Kidney (tissue), 13 donors: ENCODE measurements at regions not wholly inside any gene's neighbourhood (a gene's known extent, or its start where the extent isn't known, plus 50 kb on each side); places are given as distances from the start of the nearest gene placed in this dataset.

Source experiments
- DNase-seq, 5 donors: peaks; one replicate each; pipeline ENCODE4 v3.0.0-alpha.2; 2013 to 2020
- FAIRE-seq: peaks from 2 replicates; lab custom pipeline; 2012; peaks lifted over from hg19 to GRCh38; lab: Jason Lieb, UNC
- H3K27ac ChIP-seq, 2 donors: one replicate each; pipeline ENCODE4 v1.7.0; 2013; ENCODE audit warnings: low read depth in 2 of 2, low read length in 2 of 2, inconsistent platforms in 1 of 2
- H3K27me3 ChIP-seq: one replicate; pipeline ENCODE4 v1.7.1; 2013; ENCODE audit warnings: low read length, inconsistent platforms; ENCODE audit not compliant: control insufficient read depth, insufficient read depth
- H3K36me3 ChIP-seq, 3 donors: one replicate each; pipeline versions ENCODE4 v1.7.0 to v1.7.1; 2013; ENCODE audit warnings: low read length in 3 of 3, control low read depth in 1 of 3, inconsistent platforms in 1 of 3; ENCODE audit not compliant: insufficient read depth in 3 of 3, control insufficient read depth in 2 of 3
- H3K4me1 ChIP-seq, 3 donors: one replicate each; pipeline versions ENCODE4 v1.7.0 to v1.7.1; 2013; ENCODE audit warnings: low read length in 3 of 3, inconsistent platforms in 1 of 3, low read depth in 1 of 3; ENCODE audit not compliant: control insufficient read depth in 2 of 3, insufficient read depth in 2 of 3
- H3K4me3 ChIP-seq, 3 donors: one replicate each; pipeline versions ENCODE4 v1.7.0 to v1.8.1; 2013; ENCODE audit warnings: low read length in 3 of 3, control low read depth in 1 of 3, inconsistent platforms in 1 of 3
- H3K9ac ChIP-seq, 3 donors: one replicate each; pipeline versions ENCODE4 v1.7.0 to v1.7.1; 2013; ENCODE audit warnings: low read length in 3 of 3, control low read depth in 1 of 3, inconsistent platforms in 1 of 3
- H3K9me3 ChIP-seq, 3 donors: one replicate each; pipeline versions ENCODE4 v1.7.0 to v1.7.1; 2013; ENCODE audit warnings: low read length in 3 of 3, control low read depth in 1 of 3, inconsistent platforms in 1 of 3; ENCODE audit not compliant: control insufficient read depth in 2 of 3, insufficient read depth in 1 of 3
- CTCF ChIP-seq: IDR thresholded peaks from 3 replicates; pipeline ENCODE4 v1.5.1; 2012; ENCODE audit warnings: mild to moderate bottlenecking, moderate library complexity, borderline replicate concordance; ENCODE audit not compliant: insufficient read depth; ENCODE audit errors: extremely low read depth
- intact Hi-C: fragments of 100-400 bp; cut with DNase I; formaldehyde crosslinking; loops from one replicate; pipeline ENCODE4 v1.11.1; 2022
- donor health status: control.
- donor health status: control.
- donor health status: control.
- donor health status: control.
- donor health status: control.
- donor health status: DM: yes; HTN: yes; CAD: no.
- donor health status: Normal renal cell carcinoma (clear cell type).

DNA sequence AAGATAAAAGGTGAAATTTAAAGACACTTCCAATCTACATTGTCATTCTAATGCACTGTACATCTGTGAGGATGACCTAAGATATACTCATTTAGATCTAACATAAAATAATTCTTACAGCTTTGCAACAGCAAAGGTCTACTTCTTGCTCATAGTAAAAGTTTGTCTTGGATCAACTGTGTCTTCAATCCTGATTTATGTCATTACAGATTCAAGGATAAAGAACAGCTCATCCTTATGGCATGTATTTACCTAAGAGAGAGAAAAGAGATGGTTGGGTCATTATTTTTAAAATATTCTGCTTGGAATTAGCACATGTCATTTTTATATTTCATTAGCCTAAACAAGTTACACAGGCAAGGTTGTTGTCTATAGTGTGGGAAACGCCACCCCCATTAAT is 2193.1 kb downstream of the PCDH9 start:
- intact Hi-C loops, result no loop called here
- TF ChIP-seq CTCF, result no peak
- Histone ChIP-seq H3K36me3 (no peaks in the 10 kb centered on the region), H3K9ac (no peak overlapping the region), H3K9me3 (no peaks in the 10 kb centered on the region), H3K4me3 (no peak overlapping the region), H3K27me3 (no peaks in the 10 kb centered on the region), H3K27ac (no peak overlapping the region), H3K4me1 (no peaks in the 10 kb centered on the region)
- DNase-seq (no peak), FAIRE-seq (no peak)

DNA sequence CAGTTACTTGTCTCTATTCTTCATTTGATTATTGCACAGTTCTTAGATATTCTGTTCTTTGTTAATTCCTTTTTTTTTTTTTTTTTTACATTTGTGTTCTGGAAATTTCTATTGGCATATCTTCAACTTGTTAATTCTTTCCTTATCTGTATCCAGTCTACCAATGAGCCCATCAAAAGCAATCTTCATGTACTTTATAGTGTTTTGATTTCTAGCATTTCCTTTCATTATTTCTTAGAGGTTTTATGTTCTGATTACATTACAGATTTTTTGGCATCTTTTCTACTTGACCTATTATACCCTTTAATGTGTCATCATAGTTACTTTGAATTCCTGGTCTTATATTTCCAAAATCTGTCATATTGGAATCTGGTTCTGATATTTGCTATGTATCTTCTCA is 2194.8 kb downstream of the PCDH9 start:
- DNase-seq, result no peak
- no peaks in the 10 kb centered on the region for H3K4me1 ChIP-seq
- H3K9ac ChIP-seq, result no peak overlapping the region
- no peaks in the 10 kb centered on the region for H3K27me3 ChIP-seq
- FAIRE-seq, result no peak
- H3K36me3 ChIP-seq, result no peaks in the 10 kb centered on the region
- H3K4me3 ChIP-seq, result no peak overlapping the region
- no peak for TF ChIP-seq CTCF
- intact Hi-C loops, result no loop called here
- no peaks in the 10 kb centered on the region for H3K9me3 ChIP-seq
- no peak overlapping the region for H3K27ac ChIP-seq

GRCh38 chr13:65034266-65034665 is 2195.9 kb downstream of the PCDH9 start:
- no peak for FAIRE-seq
- peak in 1 of 5 donors; percentile 53 for DNase-seq
- TF ChIP-seq CTCF, result no peak

DNA sequence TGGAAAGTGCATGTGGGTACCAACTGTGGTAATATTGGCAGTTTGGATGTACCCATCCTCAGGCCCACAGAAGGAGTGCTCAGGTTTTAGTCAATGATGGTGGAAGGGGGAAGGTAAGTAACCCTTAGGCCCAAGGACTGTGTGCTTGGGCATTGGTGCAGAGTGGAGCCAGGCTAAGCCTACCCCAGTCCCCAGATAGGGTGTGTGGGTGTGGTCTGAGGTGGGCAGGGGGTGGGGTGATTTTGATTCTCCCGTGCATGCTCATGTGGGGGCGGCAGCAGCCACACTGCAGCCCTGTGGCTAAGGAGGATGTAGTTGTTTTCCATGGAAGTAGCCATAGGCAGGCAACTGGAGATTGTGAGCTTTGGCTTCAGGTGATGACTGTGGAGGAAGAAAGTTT is 2197.3 kb downstream of the PCDH9 start:
- no peak for FAIRE-seq
- no peak for TF ChIP-seq CTCF
- no peak overlapping the region for H3K9ac ChIP-seq

More at GRCh38 chr13:65034266-65034665, 2195.9 kb downstream of the PCDH9 start:
- no peaks in the 10 kb centered on the region for H3K27me3 ChIP-seq
- no peak overlapping the region for H3K4me3 ChIP-seq
- H3K4me1 ChIP-seq, result no peaks in the 10 kb centered on the region
- H3K36me3 ChIP-seq, result no peaks in the 10 kb centered on the region
- intact Hi-C loops, result no loop called here
- no peak overlapping the region for H3K9ac ChIP-seq
- no peaks in the 10 kb centered on the region for H3K9me3 ChIP-seq
- H3K27ac ChIP-seq, result no peak overlapping the region

More for the DNA sequence above, 2197.3 kb downstream of the PCDH9 start:
- Histone ChIP-seq H3K4me3 (no peak overlapping the region), H3K4me1 (no peaks in the 10 kb centered on the region), H3K36me3 (no peaks in the 10 kb centered on the region), H3K9me3 (no peaks in the 10 kb centered on the region), H3K27me3 (no peaks in the 10 kb centered on the region), H3K27ac (no peak overlapping the region)
- peak in 1 of 5 donors; percentile 22 for DNase-seq
- intact Hi-C loops, result no loop called here
